SK-N-SH treated with all-trans-retinoic acid at 6 μM for 48 hours (cell line): ENCODE measurements at regions not wholly inside any gene's neighbourhood (a gene's known extent, or its start where the extent isn't known, plus 50 kb on each side); places are given as distances from the start of the nearest gene placed in this dataset.

ENCODE experiments used
- GLIS3 ChIP-seq: fragments of 250-450 bp; sonication (Bioruptor Pico); IDR thresholded peaks from 2 replicates; pipeline ENCODE4 v1.5.0; 2020; ENCODE audit warnings: mild to moderate bottlenecking, moderate library complexity
- SNAI2 ChIP-seq: fragments of 250-450 bp; sonication (Bioruptor Pico); IDR thresholded peaks from 2 replicates; pipeline ENCODE4 v1.5.0; 2020; ENCODE audit warnings: mild to moderate bottlenecking, moderate library complexity
- TCF4 ChIP-seq: fragments of 250-450 bp; sonication (Bioruptor Pico); IDR thresholded peaks from 2 replicates; pipeline ENCODE4 v1.8.0; 2021; ENCODE audit warnings: mild to moderate bottlenecking, moderate library complexity, borderline replicate concordance
- ZFP30 ChIP-seq: fragments of 450-650 bp; formaldehyde crosslinking; IDR thresholded peaks from 2 replicates; pipeline ENCODE4 v1.5.0; 2022; ENCODE audit warnings: mild to moderate bottlenecking, moderate library complexity
- ZNF70 ChIP-seq: fragments of 450-650 bp; formaldehyde crosslinking; IDR thresholded peaks from 2 replicates; pipeline ENCODE4 v1.5.0; 2020; ENCODE audit warnings: mild to moderate bottlenecking, moderate library complexity
- ZNF8 ChIP-seq: fragments of 450-650 bp; formaldehyde crosslinking; IDR thresholded peaks from 2 replicates; pipeline ENCODE4 v1.5.0; 2020; ENCODE audit warnings: mild to moderate bottlenecking, moderate library complexity
- TF ChIP-seq, protein P1 (sequence below): fragments of 250-450 bp; sonication (Bioruptor Pico); IDR thresholded peaks from 2 replicates; pipeline ENCODE4 v1.8.0; 2021; ENCODE audit warnings: low read depth, mild to moderate bottlenecking, moderate library complexity, borderline replicate concordance

- TF ChIP-seq ZFP30 (CRISPR knock-in tag): no peak
- no peak for TF ChIP-seq GLIS3
- TF ChIP-seq ZNF70 (CRISPR knock-in tag): no peak
- no peak for TF ChIP-seq TCF4
- TF ChIP-seq, protein P1, sequence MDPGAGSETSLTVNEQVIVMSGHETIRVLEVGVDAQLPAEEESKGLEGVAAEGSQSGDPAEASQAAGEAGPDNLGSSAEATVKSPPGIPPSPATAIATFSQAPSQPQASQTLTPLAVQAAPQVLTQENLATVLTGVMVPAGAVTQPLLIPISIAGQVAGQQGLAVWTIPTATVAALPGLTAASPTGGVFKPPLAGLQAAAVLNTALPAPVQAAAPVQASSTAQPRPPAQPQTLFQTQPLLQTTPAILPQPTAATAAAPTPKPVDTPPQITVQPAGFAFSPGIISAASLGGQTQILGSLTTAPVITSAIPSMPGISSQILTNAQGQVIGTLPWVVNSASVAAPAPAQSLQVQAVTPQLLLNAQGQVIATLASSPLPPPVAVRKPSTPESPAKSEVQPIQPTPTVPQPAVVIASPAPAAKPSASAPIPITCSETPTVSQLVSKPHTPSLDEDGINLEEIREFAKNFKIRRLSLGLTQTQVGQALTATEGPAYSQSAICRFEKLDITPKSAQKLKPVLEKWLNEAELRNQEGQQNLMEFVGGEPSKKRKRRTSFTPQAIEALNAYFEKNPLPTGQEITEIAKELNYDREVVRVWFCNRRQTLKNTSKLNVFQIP (CRISPR knock-in tag): no peak
- TF ChIP-seq ZNF8: no peak
- TF ChIP-seq SNAI2 (CRISPR knock-in tag): no peak
Measured at GRCh38 chr10:78729366-78729765, 339.4 kb upstream of the ZMIZ1 start.
